ENCODE measurements at regions not wholly inside any gene's neighbourhood (a gene's known extent, or its start where the extent isn't known, plus 50 kb on each side); places are given as distances from the start of the nearest gene placed in this dataset.

- Histone ChIP-seq H3K9ac (ENCODE audit: low read depth, low read length) (no peak overlapping the region), H3K27me3 (ENCODE audit: insufficient read depth, low read length, poor library complexity) (peaks cover 4% of the 10 kb centered on the region), H4K20me1 (ENCODE audit: insufficient read depth, low read length) (no peaks in the 10 kb centered on the region; the same call in 1 of the 2 replicates), H3K4me3 (ENCODE audit: low read depth in 1 of 2, low read length in 2 of 2) (no peak overlapping the region), H2AFZ (ENCODE audit: low read depth, low read length) (no peak overlapping the region), H3K4me2 (ENCODE audit: insufficient read depth, low read length) (no peak overlapping the region), H3K36me3 (ENCODE audit: insufficient read depth, low read length) (no peaks in the 10 kb centered on the region), H3K79me2 (ENCODE audit: insufficient read depth, low read length) (no peaks in the 10 kb centered on the region), H3K9me3 (ENCODE audit: insufficient read depth, low read length, severe bottlenecking) (no peaks in the 10 kb centered on the region), H3K27ac (ENCODE audit: low read length) (no peak overlapping the region), H3K4me1 (ENCODE audit: insufficient read depth, low read length) (no peaks in the 10 kb centered on the region)
- ATAC-seq (ENCODE audit: insufficient read depth, low read depth) (no peak), DNase-seq (no peak)
- no peak for TF ChIP-seq EZH2 (IDR thresholded peaks at IDR 0.05; ENCODE audit: borderline replicate concordance, low read depth, low read length, severe bottlenecking)
- no peak for TF ChIP-seq CTCF (IDR thresholded peaks at IDR 0.05; ENCODE audit: borderline replicate concordance, extremely low read depth, low read length, poor library complexity, severe bottlenecking)
These were observed 78.3 kb upstream of the C1orf174 start for GRCh38 chr1:3978196-3978989.

GRCh38 chr1:3978990-3979325, 78.9 kb upstream of the C1orf174 start:
- Histone ChIP-seq H3K4me1 (ENCODE audit: insufficient read depth, low read length) (no peaks in the 10 kb centered on the region), H3K4me2 (ENCODE audit: insufficient read depth, low read length) (no peak overlapping the region), H3K27me3 (ENCODE audit: insufficient read depth, low read length, poor library complexity) (peaks cover 4% of the 10 kb centered on the region), H3K9me3 (ENCODE audit: insufficient read depth, low read length, severe bottlenecking) (no peaks in the 10 kb centered on the region), H3K36me3 (ENCODE audit: insufficient read depth, low read length) (no peaks in the 10 kb centered on the region), H3K79me2 (ENCODE audit: insufficient read depth, low read length) (no peaks in the 10 kb centered on the region), H2AFZ (ENCODE audit: low read depth, low read length) (no peak overlapping the region), H4K20me1 (ENCODE audit: insufficient read depth, low read length) (no peaks in the 10 kb centered on the region; the same call in 1 of the 2 replicates), H3K27ac (ENCODE audit: low read length) (no peak overlapping the region), H3K9ac (ENCODE audit: low read depth, low read length) (no peak overlapping the region), H3K4me3 (ENCODE audit: low read depth in 1 of 2, low read length in 2 of 2) (no peak overlapping the region)
- ATAC-seq (ENCODE audit: insufficient read depth, low read depth) (no peak), DNase-seq (no peak)
- TF ChIP-seq EZH2 (IDR thresholded peaks at IDR 0.05; ENCODE audit: borderline replicate concordance, low read depth, low read length, severe bottlenecking) (no peak), CTCF (IDR thresholded peaks at IDR 0.05; ENCODE audit: borderline replicate concordance, extremely low read depth, low read length, poor library complexity, severe bottlenecking) (no peak)

GRCh38 chr1:3981261-3981660, 81.2 kb upstream of the C1orf174 start:
- no peak overlapping the region for H3K4me2 ChIP-seq (ENCODE audit: insufficient read depth, low read length)
- no peak overlapping the region for H2AFZ ChIP-seq (ENCODE audit: low read depth, low read length)
- H4K20me1 ChIP-seq (ENCODE audit: insufficient read depth, low read length): no peaks in the 10 kb centered on the region; the same call in 1 of the 2 replicates
- peaks cover 4% of the 10 kb centered on the region for H3K27me3 ChIP-seq (ENCODE audit: insufficient read depth, low read length, poor library complexity)
- H3K9ac ChIP-seq (ENCODE audit: low read depth, low read length): no peak overlapping the region
- H3K27ac ChIP-seq (ENCODE audit: low read length): no peak overlapping the region
- H3K4me1 ChIP-seq (ENCODE audit: insufficient read depth, low read length): no peaks in the 10 kb centered on the region
- no peaks in the 10 kb centered on the region for H3K79me2 ChIP-seq (ENCODE audit: insufficient read depth, low read length)
- no peaks in the 10 kb centered on the region for H3K9me3 ChIP-seq (ENCODE audit: insufficient read depth, low read length, severe bottlenecking)
- H3K4me3 ChIP-seq (ENCODE audit: low read depth in 1 of 2, low read length in 2 of 2): no peak overlapping the region
- ATAC-seq (ENCODE audit: insufficient read depth, low read depth) (no peak), DNase-seq (no peak)
- TF ChIP-seq EZH2 (IDR thresholded peaks at IDR 0.05; ENCODE audit: borderline replicate concordance, low read depth, low read length, severe bottlenecking) (no peak), CTCF (IDR thresholded peaks at IDR 0.05; ENCODE audit: borderline replicate concordance, extremely low read depth, low read length, poor library complexity, severe bottlenecking) (no peak)
- H3K36me3 ChIP-seq (ENCODE audit: insufficient read depth, low read length): no peaks in the 10 kb centered on the region

All from DND-41 (cell line).